ENCODE measurements at regions not wholly inside any gene's neighbourhood (a gene's known extent, or its start where the extent isn't known, plus 50 kb on each side); places are given as distances from the start of the nearest gene placed in this dataset.

DNA sequence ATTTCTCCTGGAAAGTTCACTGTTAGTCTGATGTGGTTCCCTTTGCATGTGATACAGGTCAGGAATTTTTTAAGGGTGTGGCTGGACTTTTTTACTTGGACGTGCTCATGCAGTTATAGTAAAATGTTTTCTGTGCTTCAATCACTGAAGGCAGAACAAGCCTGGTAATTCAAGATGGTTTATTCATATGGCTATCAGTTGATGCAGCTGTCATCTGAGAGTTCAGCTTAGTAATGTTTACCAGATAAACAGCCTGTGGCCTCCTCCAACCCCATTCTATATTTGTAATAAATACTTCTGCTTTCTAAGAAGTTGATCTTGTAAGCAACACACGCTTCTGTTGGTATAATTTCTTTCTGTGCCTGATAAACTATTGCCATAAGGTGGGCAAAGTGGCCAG is 2105.9 kb downstream of the ARAP2 start:
- TF ChIP-seq EZH2phosphoT487 (IDR thresholded peaks at IDR 0.05; ENCODE audit: insufficient read depth, low read depth) (no peak), EZH2 (IDR thresholded peaks at IDR 0.05; ENCODE audit: insufficient read depth, poor library complexity, severe bottlenecking) (no peak)
